A673 (cell line): ENCODE measurements at regions not wholly inside any gene's neighbourhood (a gene's known extent, or its start where the extent isn't known, plus 50 kb on each side); places are given as distances from the start of the nearest gene placed in this dataset.

ENCODE experiments used
- BruUV-seq: library from RNA; stranded (reverse); fragments of 400-500 nt; replicated peaks from 2 replicates; lab custom pipeline; 2021; lab: Mats Ljungman, UMichigan
- CTCF ChIA-PET: fragments of 300-600 bp; sonication (Branson Sonifier 250); formaldehyde crosslinking; loops from one replicate; lab custom pipeline; 2022; ENCODE audit warnings: antibody characterized with exemption; lab: Charles Lee
- POLR2A ChIA-PET: fragments of 300-600 bp; sonication (Branson Sonifier 250); formaldehyde crosslinking; loops from one replicate; lab custom pipeline; 2022; ENCODE audit warnings: antibody characterized with exemption; ENCODE audit not compliant: low non-redundant PET; lab: Charles Lee
- DNase-seq: peaks from one replicate; pipeline ENCODE4 v3.0.0-alpha.2; 2015; ENCODE audit warnings: low spot score
- H3K27ac ChIP-seq: fragments of 200-600 bp; sonication (generic); 2 replicates; pipeline ENCODE4 v1.5.1; 2016; ENCODE audit warnings: mixed run types, low read depth, mild to moderate bottlenecking, mixed read lengths, antibody characterized with exemption, low read length; ENCODE audit not compliant: poor library complexity, severe bottlenecking
- H3K27me3 ChIP-seq: fragments of 200-600 bp; sonication (generic); replicated peaks from 2 replicates; pipeline ENCODE4 v1.6.1; 2017; ENCODE audit warnings: mixed run types, low read depth, mild to moderate bottlenecking, mixed read lengths, antibody characterized with exemption, low read length; ENCODE audit not compliant: insufficient read depth, poor library complexity
- H3K36me3 ChIP-seq: fragments of 200-600 bp; sonication (generic); 2 replicates; pipeline ENCODE4 v1.6.1; 2016; ENCODE audit warnings: mixed run types, mild to moderate bottlenecking, mixed read lengths, antibody characterized with exemption, low read length; ENCODE audit not compliant: insufficient read depth, poor library complexity, severe bottlenecking
- H3K4me1 ChIP-seq: fragments of 200-600 bp; sonication (generic); 2 replicates; pipeline ENCODE4 v1.6.1; 2017; ENCODE audit warnings: mixed run types, mild to moderate bottlenecking, mixed read lengths, antibody characterized with exemption, low read length; ENCODE audit not compliant: insufficient read depth, poor library complexity, severe bottlenecking
- H3K4me3 ChIP-seq: fragments of 200-600 bp; sonication (generic); 2 replicates; pipeline ENCODE4 v1.5.1; 2016; ENCODE audit warnings: low read depth, mixed run types, mild to moderate bottlenecking, mixed read lengths, low read length; ENCODE audit not compliant: poor library complexity, severe bottlenecking
- H3K9me3 ChIP-seq: fragments of 200-600 bp; sonication (generic); 2 replicates; pipeline ENCODE4 v1.6.1; 2016; ENCODE audit warnings: mixed run types, low read depth, mild to moderate bottlenecking, mixed read lengths, antibody characterized with exemption, low read length; ENCODE audit not compliant: poor library complexity, severe bottlenecking
- CTCF ChIP-seq: fragments of 300-800, 200-600 bp; sonication (generic); conservative IDR thresholded peaks from 2 replicates; pipeline ENCODE4 v1.5.1; 2017; ENCODE audit warnings: low read depth, mild to moderate bottlenecking, antibody characterized with exemption, low read length, moderate library complexity, mixed read lengths
- EZH2 ChIP-seq: fragments of 200-600 bp; sonication (generic); IDR thresholded peaks from 2 replicates; pipeline ENCODE4 v1.6.1; 2017; ENCODE audit warnings: borderline replicate concordance, low read depth, mild to moderate bottlenecking, mixed read lengths, antibody characterized with exemption, low read length; ENCODE audit not compliant: poor library complexity, severe bottlenecking
- intact Hi-C: fragments of 100-400 bp; cut with micrococcal nuclease; formaldehyde crosslinking; loops from one replicate; pipeline ENCODE4 v1.10.0; 2022; ENCODE audit not compliant: unreplicated experiment

DNA sequence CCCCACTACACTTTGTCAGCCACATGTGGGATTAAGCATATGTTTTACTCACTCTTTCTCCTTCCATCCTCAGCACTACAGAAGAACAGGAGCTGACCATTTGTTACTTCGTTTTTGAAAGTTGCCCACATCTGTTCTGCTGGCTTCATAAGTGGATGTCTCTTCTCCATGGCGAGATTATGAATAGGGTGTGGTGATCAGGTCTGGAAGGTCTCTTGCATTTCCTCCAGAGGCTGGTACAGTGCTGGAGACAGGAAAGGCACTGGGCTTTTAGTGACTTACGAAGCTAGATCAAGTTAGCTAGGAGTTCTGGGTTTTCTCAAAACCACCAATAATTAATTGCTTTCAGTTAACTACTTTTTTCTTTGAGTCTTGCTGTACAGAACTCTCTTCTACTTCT is 136.5 kb downstream of the AQP4 start:
- Histone ChIP-seq H3K4me1 (no peaks in the 10 kb centered on the region), H3K27me3 (no peaks in the 10 kb centered on the region), H3K9me3 (no peaks in the 10 kb centered on the region), H3K4me3 (no peak overlapping the region), H3K27ac (no peak overlapping the region), H3K36me3 (no peaks in the 10 kb centered on the region)
- CTCF ChIA-PET = no interaction called here
- no TSS peak for BruUV-seq
- POLR2A ChIA-PET = no interaction called here
- no peak for DNase-seq
- TF ChIP-seq CTCF (no peak), EZH2 (no peak)
- intact Hi-C loops = no loop called here

DNA sequence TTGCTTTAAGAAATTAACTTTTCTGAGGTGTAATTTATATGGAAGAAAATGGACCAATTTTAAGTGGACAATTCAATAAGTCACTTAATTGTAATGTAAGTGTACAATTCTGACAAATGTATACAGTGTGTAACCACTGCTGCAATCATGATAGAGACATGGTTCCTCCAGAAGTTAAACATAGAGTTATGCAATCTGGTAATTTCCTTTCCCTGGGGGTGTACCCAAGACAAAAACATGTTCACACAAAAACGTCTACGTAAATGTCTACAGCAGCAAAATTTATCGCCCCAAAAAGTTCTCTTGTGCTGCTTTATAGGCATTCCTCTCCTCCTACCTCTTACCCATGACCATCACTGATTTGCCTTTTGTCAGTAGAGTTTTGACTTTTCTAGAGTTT is 141.5 kb downstream of the AQP4 start:
- TF ChIP-seq EZH2 (no peak), CTCF (no peak)
- Histone ChIP-seq H3K4me1 (no peaks in the 10 kb centered on the region), H3K9me3 (no peaks in the 10 kb centered on the region), H3K36me3 (no peaks in the 10 kb centered on the region), H3K27ac (no peak overlapping the region), H3K4me3 (no peak overlapping the region), H3K27me3 (no peaks in the 10 kb centered on the region)
- ChIA-PET POLR2A (no interaction called here), CTCF (no interaction called here)
- no TSS peak for BruUV-seq
- no peak for DNase-seq
- intact Hi-C loops = no loop called here

GRCh38 chr18:26722565-26722931 is 143.0 kb downstream of the AQP4 start:
- BruUV-seq = no TSS peak
- ChIA-PET POLR2A (no interaction called here), CTCF (no interaction called here)
- Histone ChIP-seq H3K27me3 (no peaks in the 10 kb centered on the region), H3K4me1 (no peaks in the 10 kb centered on the region), H3K9me3 (no peaks in the 10 kb centered on the region), H3K4me3 (no peak overlapping the region), H3K36me3 (no peaks in the 10 kb centered on the region), H3K27ac (no peak overlapping the region)
- no peak for DNase-seq
- TF ChIP-seq EZH2 (no peak), CTCF (no peak)
- intact Hi-C loops = no loop called here
